ENCODE measurements at regions not wholly inside any gene's neighbourhood (a gene's known extent, or its start where the extent isn't known, plus 50 kb on each side); places are given as distances from the start of the nearest gene placed in this dataset.

- DNase-seq = no peak
Measured at GRCh38 chr1:221439008-221439746, 302.7 kb downstream of the DUSP10 start.

- DNase-seq = no peak
Measured at GRCh38 chr1:221439747-221440501, 302.0 kb downstream of the DUSP10 start.

- no peak for DNase-seq
Measured at GRCh38 chr1:221440658-221441057, 301.2 kb downstream of the DUSP10 start.

- DNase-seq = no peak
Measured at GRCh38 chr1:221442056-221442455, 299.8 kb downstream of the DUSP10 start.

- DNase-seq = no peak
Measured at GRCh38 chr1:221444346-221444745, 297.5 kb downstream of the DUSP10 start.

GRCh38 chr1:221448585-221449175, 293.2 kb downstream of the DUSP10 start:
- no peak for DNase-seq

GRCh38 chr1:221449194-221449593, 292.7 kb downstream of the DUSP10 start:
- DNase-seq = no peak

GRCh38 chr1:221449801-221450470, 292.0 kb downstream of the DUSP10 start:
- no peak for DNase-seq

GRCh38 chr1:221451741-221452140, 290.1 kb downstream of the DUSP10 start:
- DNase-seq = no peak

- no peak for DNase-seq
Measured at GRCh38 chr1:221454096-221454495, 287.8 kb downstream of the DUSP10 start.

- DNase-seq = no peak
Measured at GRCh38 chr1:221456918-221457317, 285.0 kb downstream of the DUSP10 start.

GRCh38 chr1:221457685-221458446, 284.0 kb downstream of the DUSP10 start:
- no peak for DNase-seq

GRCh38 chr1:221458447-221459156, 283.3 kb downstream of the DUSP10 start:
- no peak for DNase-seq

GRCh38 chr1:221459558-221459957, 282.3 kb downstream of the DUSP10 start:
- no peak for DNase-seq

- no peak for DNase-seq
Measured at GRCh38 chr1:221462345-221462744, 279.5 kb downstream of the DUSP10 start.

GRCh38 chr1:221468546-221468945, 273.3 kb downstream of the DUSP10 start:
- DNase-seq = no peak

- DNase-seq = no peak
Measured at GRCh38 chr1:221469476-221469875, 272.4 kb downstream of the DUSP10 start.

GRCh38 chr1:221470000-221470698, 271.7 kb downstream of the DUSP10 start:
- DNase-seq = no peak

GRCh38 chr1:221473411-221473810, 268.5 kb downstream of the DUSP10 start:
- no peak for DNase-seq

- DNase-seq = no peak
Measured at GRCh38 chr1:221477252-221477651, 264.6 kb downstream of the DUSP10 start.

All from NCI-H2029 treated with DMSO at 0.1 percent for 48 hours (cell line).